ENCODE measurements at regions not wholly inside any gene's neighbourhood (a gene's known extent, or its start where the extent isn't known, plus 50 kb on each side); places are given as distances from the start of the nearest gene placed in this dataset.

- TF ChIP-seq, protein P1, sequence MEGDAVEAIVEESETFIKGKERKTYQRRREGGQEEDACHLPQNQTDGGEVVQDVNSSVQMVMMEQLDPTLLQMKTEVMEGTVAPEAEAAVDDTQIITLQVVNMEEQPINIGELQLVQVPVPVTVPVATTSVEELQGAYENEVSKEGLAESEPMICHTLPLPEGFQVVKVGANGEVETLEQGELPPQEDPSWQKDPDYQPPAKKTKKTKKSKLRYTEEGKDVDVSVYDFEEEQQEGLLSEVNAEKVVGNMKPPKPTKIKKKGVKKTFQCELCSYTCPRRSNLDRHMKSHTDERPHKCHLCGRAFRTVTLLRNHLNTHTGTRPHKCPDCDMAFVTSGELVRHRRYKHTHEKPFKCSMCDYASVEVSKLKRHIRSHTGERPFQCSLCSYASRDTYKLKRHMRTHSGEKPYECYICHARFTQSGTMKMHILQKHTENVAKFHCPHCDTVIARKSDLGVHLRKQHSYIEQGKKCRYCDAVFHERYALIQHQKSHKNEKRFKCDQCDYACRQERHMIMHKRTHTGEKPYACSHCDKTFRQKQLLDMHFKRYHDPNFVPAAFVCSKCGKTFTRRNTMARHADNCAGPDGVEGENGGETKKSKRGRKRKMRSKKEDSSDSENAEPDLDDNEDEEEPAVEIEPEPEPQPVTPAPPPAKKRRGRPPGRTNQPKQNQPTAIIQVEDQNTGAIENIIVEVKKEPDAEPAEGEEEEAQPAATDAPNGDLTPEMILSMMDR (IDR thresholded peaks at IDR 0.05; ENCODE audit: insufficient read depth, low read length), result no peak
- TF ChIP-seq POLR2AphosphoS5 (IDR thresholded peaks at IDR 0.05; ENCODE audit: low read depth) (no peak), SPI1 (IDR thresholded peaks at IDR 0.05; ENCODE audit: borderline replicate concordance, low read depth) (no peak)
Observed at GRCh38 chr17:68686108-68686988, 85.2 kb upstream of the FAM20A start.

All from HL-60 (cell line).